Activated B cell treated with CpG ODN at 0.5 μM for 24 hours (primary cell): ENCODE measurements at regions not wholly inside any gene's neighbourhood (a gene's known extent, or its start where the extent isn't known, plus 50 kb on each side); places are given as distances from the start of the nearest gene placed in this dataset.

Experiments
- ATAC-seq: fragments of 200-7000 bp; cut with Tn5 transposase; one replicate; pipeline ENCODE4 v1.10.0; 2021; ENCODE audit warnings: low read depth, mild to moderate bottlenecking, moderate library complexity
- CTCF ChIA-PET: fragments of 350-600 bp; sonication (Branson Sonifier 250); formaldehyde crosslinking; loops from one replicate; lab custom pipeline; 2021; ENCODE audit warnings: antibody characterized with exemption; lab: Charles Lee
- POLR2A ChIA-PET: fragments of 350-600 bp; sonication (Branson Sonifier 250); formaldehyde crosslinking; loops from one replicate; lab custom pipeline; 2021; ENCODE audit warnings: antibody characterized with exemption; lab: Charles Lee
- DNase-seq: peaks from one replicate; pipeline ENCODE4 v3.0.0; 2022
- H3K27ac Mint-ChIP-seq: one replicate; pipeline ENCODE4 v1.8.0; 2020; ENCODE audit warnings: mixed read lengths
- H3K27me3 Mint-ChIP-seq: one replicate; pipeline ENCODE4 v1.8.0; 2021; ENCODE audit warnings: mixed read lengths
- H3K36me3 Mint-ChIP-seq: one replicate; pipeline ENCODE4 v1.8.0; 2021; ENCODE audit warnings: low read depth, mixed read lengths
- H3K4me1 Mint-ChIP-seq: one replicate; pipeline ENCODE4 v1.8.0; 2021; ENCODE audit warnings: mixed read lengths
- H3K4me3 Mint-ChIP-seq: one replicate; pipeline ENCODE4 v1.8.0; 2020; ENCODE audit warnings: mild to moderate bottlenecking, mixed read lengths
- H3K9me3 Mint-ChIP-seq: one replicate; pipeline ENCODE4 v1.8.0; 2020; ENCODE audit warnings: mixed read lengths
- CTCF ChIP-seq: fragments of 200-600 bp; IDR thresholded peaks from one replicate; pipeline ENCODE4 v1.8.0; 2022; ENCODE audit warnings: antibody characterized with exemption, mild to moderate bottlenecking
- intact Hi-C: fragments of 100-400 bp; cut with micrococcal nuclease; formaldehyde crosslinking; loops from one replicate; pipeline ENCODE4 v1.15.1; 2024

DNA sequence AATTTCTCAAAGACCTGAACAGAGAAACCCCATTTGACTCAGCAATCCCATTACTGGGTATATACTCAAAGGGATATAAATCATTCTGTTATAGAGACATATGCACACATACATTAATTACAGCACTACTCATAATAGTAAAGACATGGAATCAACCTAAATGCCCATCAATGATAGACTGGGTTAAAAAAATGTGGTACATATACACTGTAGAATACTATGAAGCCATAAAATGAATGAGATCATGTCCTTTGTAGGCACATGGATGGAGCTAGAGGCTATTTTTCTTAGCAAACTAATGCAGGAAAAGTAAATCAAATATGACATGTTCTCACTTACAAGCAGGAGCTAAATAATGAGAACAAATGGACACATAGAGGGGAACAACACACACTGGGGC, 303.8 kb downstream of the BTG1 start:
- Mint-ChIP-seq H3K27ac (no peak overlapping the region), H3K4me3 (no peak overlapping the region), H3K4me1 (no peaks in the 10 kb centered on the region), H3K36me3 (no peaks in the 10 kb centered on the region), H3K27me3 (no peaks in the 10 kb centered on the region), H3K9me3 (no peaks in the 10 kb centered on the region)
- POLR2A ChIA-PET, result no interaction called here
- no peak for DNase-seq
- CTCF ChIA-PET, result interaction anchor here (1.1 kb wide), 1 partner anchor 31 kb away, joined by 3 read pairs; no protein-coding TSS in a partner anchor
- no peak for TF ChIP-seq CTCF
- intact Hi-C loops, result no loop called here
- no peak for ATAC-seq

GRCh38 chr12:91836696-91837095, 308.9 kb downstream of the BTG1 start:
- POLR2A ChIA-PET, result no interaction called here

GRCh38 chr12:91836264-91836663, 309.4 kb downstream of the BTG1 start:
- peaks cover 7% of the 10 kb centered on the region for H3K4me1 Mint-ChIP-seq
- no peak overlapping the region for H3K4me3 Mint-ChIP-seq
- POLR2A ChIA-PET, result no interaction called here
- intact Hi-C loops, result no loop called here
- no peak for TF ChIP-seq CTCF
- ATAC-seq (no peak), DNase-seq (no peak)
- no peaks in the 10 kb centered on the region for H3K27me3 Mint-ChIP-seq
- H3K27ac Mint-ChIP-seq, result no peak overlapping the region
- peaks cover 8% of the 10 kb centered on the region for H3K9me3 Mint-ChIP-seq
- CTCF ChIA-PET, result no interaction called here
- no peaks in the 10 kb centered on the region for H3K36me3 Mint-ChIP-seq

More at GRCh38 chr12:91836696-91837095, 308.9 kb downstream of the BTG1 start:
- H3K27me3 Mint-ChIP-seq, result no peaks in the 10 kb centered on the region
- TF ChIP-seq CTCF, result no peak
- no peaks in the 10 kb centered on the region for H3K36me3 Mint-ChIP-seq
- no peak for ATAC-seq
- CTCF ChIA-PET, result no interaction called here
- intact Hi-C loops, result no loop called here
- no peak overlapping the region for H3K4me3 Mint-ChIP-seq
- H3K4me1 Mint-ChIP-seq, result peaks cover 7% of the 10 kb centered on the region
- no peak overlapping the region for H3K27ac Mint-ChIP-seq
- no peak for DNase-seq
- peaks cover 8% of the 10 kb centered on the region for H3K9me3 Mint-ChIP-seq

GRCh38 chr12:91835693-91836092, 310.0 kb downstream of the BTG1 start:
- Mint-ChIP-seq H3K27ac (no peak overlapping the region), H3K9me3 (peaks cover 8% of the 10 kb centered on the region), H3K27me3 (no peaks in the 10 kb centered on the region), H3K4me3 (no peak overlapping the region), H3K4me1 (peaks cover 7% of the 10 kb centered on the region), H3K36me3 (no peaks in the 10 kb centered on the region)
- ChIA-PET CTCF (no interaction called here), POLR2A (no interaction called here)
- TF ChIP-seq CTCF, result no peak
- intact Hi-C loops, result no loop called here
- DNase-seq (no peak), ATAC-seq (no peak)

- intact Hi-C loops, result no loop called here
- DNase-seq, result no peak
- POLR2A ChIA-PET, result no interaction called here
- no peaks in the 10 kb centered on the region for H3K36me3 Mint-ChIP-seq
- peaks cover 8% of the 10 kb centered on the region for H3K9me3 Mint-ChIP-seq
- CTCF ChIA-PET, result interaction anchor here (0.9 kb wide), 1 partner anchor 21 kb away, joined by 3 read pairs; no protein-coding TSS in a partner anchor
- no peak overlapping the region for H3K4me3 Mint-ChIP-seq
- peaks cover 7% of the 10 kb centered on the region for H3K4me1 Mint-ChIP-seq
- no peak for ATAC-seq
- no peak for TF ChIP-seq CTCF
- H3K27ac Mint-ChIP-seq, result no peak overlapping the region
- no peaks in the 10 kb centered on the region for H3K27me3 Mint-ChIP-seq
Observed at GRCh38 chr12:91833780-91834359, 311.8 kb downstream of the BTG1 start.
